ENCODE measurements at regions not wholly inside any gene's neighbourhood (a gene's known extent, or its start where the extent isn't known, plus 50 kb on each side); places are given as distances from the start of the nearest gene placed in this dataset.

DNA sequence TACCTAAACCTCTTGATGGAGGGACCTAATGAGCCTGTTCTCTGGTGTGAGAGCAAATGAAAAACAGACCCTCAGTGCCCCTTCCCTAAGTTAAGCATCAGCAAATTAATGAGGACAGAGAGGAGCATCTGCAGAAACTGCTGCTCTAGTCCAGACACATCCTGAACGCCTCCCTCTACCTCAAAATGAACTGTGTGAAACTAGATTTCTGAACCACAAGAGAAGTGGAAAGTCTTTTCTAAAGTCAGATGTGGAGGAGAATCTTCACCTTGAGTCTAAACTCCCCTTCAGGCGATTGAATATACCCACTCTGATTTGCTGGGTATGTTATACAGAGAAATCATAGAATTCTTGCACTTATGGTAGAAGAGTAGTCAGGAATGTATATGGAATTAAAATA, 104.4 kb upstream of the AMZ2 start:
- Histone ChIP-seq H3K9me3 (replicated peaks; ENCODE audit: insufficient read depth, low read length) (no peaks in the 10 kb centered on the region), H3K9me2 (replicated peaks; ENCODE audit: insufficient read depth, low read length) (no peaks in the 10 kb centered on the region), H3K27ac (ENCODE audit: low read length) (no peak overlapping the region), H3K4me1 (ENCODE audit: low read length) (peaks cover 7% of the 10 kb centered on the region; the same call in 1 of the 2 replicates), H3K36me3 (replicated peaks; ENCODE audit: insufficient read depth, low read length) (no peaks in the 10 kb centered on the region), H3F3A (ENCODE audit: insufficient read depth, low read length) (peaks cover 5% of the 10 kb centered on the region), H3K9ac (ENCODE audit: low read length) (no peak overlapping the region), H3K79me2 (ENCODE audit: low read length) (no peaks in the 10 kb centered on the region), H2AFZ (ENCODE audit: low read length) (no peak overlapping the region), H3K4me2 (ENCODE audit: low read depth, low read length) (no peak overlapping the region), H3K4me3 (ENCODE audit: low read length) (no peak overlapping the region), H3K27me3 (replicated peaks; ENCODE audit: insufficient read depth, low read length) (no peaks in the 10 kb centered on the region), H4K20me1 (ENCODE audit: insufficient read depth, low read length) (no peaks in the 10 kb centered on the region)
- TF ChIP-seq EZH2phosphoT487 (IDR thresholded peaks at IDR 0.05; ENCODE audit: low read length): no peak
- TF ChIP-seq EZH2 (optimal IDR thresholded peaks at IDR 0.05; ENCODE audit: low read depth, low read length): no peak
- TF ChIP-seq, protein P1, sequence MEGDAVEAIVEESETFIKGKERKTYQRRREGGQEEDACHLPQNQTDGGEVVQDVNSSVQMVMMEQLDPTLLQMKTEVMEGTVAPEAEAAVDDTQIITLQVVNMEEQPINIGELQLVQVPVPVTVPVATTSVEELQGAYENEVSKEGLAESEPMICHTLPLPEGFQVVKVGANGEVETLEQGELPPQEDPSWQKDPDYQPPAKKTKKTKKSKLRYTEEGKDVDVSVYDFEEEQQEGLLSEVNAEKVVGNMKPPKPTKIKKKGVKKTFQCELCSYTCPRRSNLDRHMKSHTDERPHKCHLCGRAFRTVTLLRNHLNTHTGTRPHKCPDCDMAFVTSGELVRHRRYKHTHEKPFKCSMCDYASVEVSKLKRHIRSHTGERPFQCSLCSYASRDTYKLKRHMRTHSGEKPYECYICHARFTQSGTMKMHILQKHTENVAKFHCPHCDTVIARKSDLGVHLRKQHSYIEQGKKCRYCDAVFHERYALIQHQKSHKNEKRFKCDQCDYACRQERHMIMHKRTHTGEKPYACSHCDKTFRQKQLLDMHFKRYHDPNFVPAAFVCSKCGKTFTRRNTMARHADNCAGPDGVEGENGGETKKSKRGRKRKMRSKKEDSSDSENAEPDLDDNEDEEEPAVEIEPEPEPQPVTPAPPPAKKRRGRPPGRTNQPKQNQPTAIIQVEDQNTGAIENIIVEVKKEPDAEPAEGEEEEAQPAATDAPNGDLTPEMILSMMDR (IDR thresholded peaks at IDR 0.05; ENCODE audit: low read length): no peak
- peak; percentile 68 for DNase-seq

DNA sequence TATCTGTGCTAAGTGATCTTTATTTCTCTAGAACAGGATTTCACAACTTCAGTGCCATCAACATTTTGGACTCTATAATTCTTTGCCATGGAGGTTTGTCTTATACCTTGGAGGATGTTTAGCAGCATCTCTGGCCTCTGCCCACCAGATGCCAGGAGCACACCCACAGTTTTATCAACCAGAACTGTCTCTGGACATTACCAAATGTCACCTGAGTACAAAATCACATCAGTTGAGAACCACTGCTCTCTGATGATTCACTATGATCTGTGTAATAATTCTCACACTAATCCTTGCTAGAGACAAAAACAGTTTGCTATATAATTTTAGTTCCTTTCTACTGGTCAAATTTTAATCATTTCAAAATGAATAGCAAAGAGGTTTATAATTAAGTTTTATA, 102.8 kb upstream of the AMZ2 start:
- Histone ChIP-seq H3K9me2 (replicated peaks; ENCODE audit: insufficient read depth, low read length) (no peaks in the 10 kb centered on the region), H3K27me3 (replicated peaks; ENCODE audit: insufficient read depth, low read length) (no peaks in the 10 kb centered on the region), H3F3A (ENCODE audit: insufficient read depth, low read length) (peaks cover 5% of the 10 kb centered on the region), H3K4me3 (ENCODE audit: low read length) (no peak overlapping the region), H3K4me2 (ENCODE audit: low read depth, low read length) (no peak overlapping the region), H2AFZ (ENCODE audit: low read length) (no peak overlapping the region), H4K20me1 (ENCODE audit: insufficient read depth, low read length) (no peaks in the 10 kb centered on the region), H3K9ac (ENCODE audit: low read length) (no peak overlapping the region), H3K27ac (ENCODE audit: low read length) (no peak overlapping the region), H3K36me3 (replicated peaks; ENCODE audit: insufficient read depth, low read length) (no peaks in the 10 kb centered on the region), H3K9me3 (replicated peaks; ENCODE audit: insufficient read depth, low read length) (no peaks in the 10 kb centered on the region), H3K4me1 (ENCODE audit: low read length) (peaks cover 7% of the 10 kb centered on the region; the same call in 1 of the 2 replicates), H3K79me2 (ENCODE audit: low read length) (no peaks in the 10 kb centered on the region)
- no peak for TF ChIP-seq EZH2 (optimal IDR thresholded peaks at IDR 0.05; ENCODE audit: low read depth, low read length)
- TF ChIP-seq EZH2phosphoT487 (IDR thresholded peaks at IDR 0.05; ENCODE audit: low read length): no peak
- TF ChIP-seq, protein P1 (IDR thresholded peaks at IDR 0.05; ENCODE audit: low read length): no peak
- no peak for DNase-seq

DNA sequence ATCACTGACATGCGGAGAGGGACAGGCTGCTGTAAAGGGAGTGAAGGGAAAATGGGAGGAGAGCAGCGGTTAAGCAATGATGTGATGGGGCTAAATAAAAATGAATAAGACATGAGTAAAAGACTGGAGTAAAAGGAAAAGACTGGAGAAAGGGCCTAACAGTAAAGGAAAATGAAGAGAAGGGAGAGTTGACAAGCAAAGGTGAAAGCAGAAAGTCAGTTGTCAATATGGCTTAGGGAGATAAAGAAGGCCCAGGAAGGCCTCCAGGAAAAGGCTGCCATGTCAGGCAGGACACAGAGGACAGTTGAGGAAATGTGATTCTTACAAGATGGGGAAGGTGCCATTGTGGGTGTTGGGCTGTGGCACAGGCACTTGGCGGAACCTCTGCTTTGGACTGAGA, 98.9 kb upstream of the AMZ2 start:
- no peak for DNase-seq
- no peaks in the 10 kb centered on the region for H3K79me2 ChIP-seq (ENCODE audit: low read length)
- H3K27ac ChIP-seq (ENCODE audit: low read length): no peak overlapping the region
- no peak overlapping the region for H3K9ac ChIP-seq (ENCODE audit: low read length)
- H3K9me2 ChIP-seq (replicated peaks; ENCODE audit: insufficient read depth, low read length): no peaks in the 10 kb centered on the region
- H3K27me3 ChIP-seq (replicated peaks; ENCODE audit: insufficient read depth, low read length): no peaks in the 10 kb centered on the region
- H3F3A ChIP-seq (ENCODE audit: insufficient read depth, low read length): no peaks in the 10 kb centered on the region
- H3K4me3 ChIP-seq (ENCODE audit: low read length): no peak overlapping the region
- no peak for TF ChIP-seq EZH2phosphoT487 (IDR thresholded peaks at IDR 0.05; ENCODE audit: low read length)
- TF ChIP-seq EZH2 (optimal IDR thresholded peaks at IDR 0.05; ENCODE audit: low read depth, low read length): no peak
- TF ChIP-seq, protein P1 (IDR thresholded peaks at IDR 0.05; ENCODE audit: low read length): no peak
- no peaks in the 10 kb centered on the region for H3K36me3 ChIP-seq (replicated peaks; ENCODE audit: insufficient read depth, low read length)
- H2AFZ ChIP-seq (ENCODE audit: low read length): no peak overlapping the region
- H3K4me1 ChIP-seq (ENCODE audit: low read length): no peaks in the 10 kb centered on the region
- H3K9me3 ChIP-seq (replicated peaks; ENCODE audit: insufficient read depth, low read length): no peaks in the 10 kb centered on the region
- H3K4me2 ChIP-seq (ENCODE audit: low read depth, low read length): no peak overlapping the region
- H4K20me1 ChIP-seq (ENCODE audit: insufficient read depth, low read length): no peaks in the 10 kb centered on the region

Measured in MM.1S (cell line).